ENCODE measurements at regions not wholly inside any gene's neighbourhood (a gene's known extent, or its start where the extent isn't known, plus 50 kb on each side); places are given as distances from the start of the nearest gene placed in this dataset.
"Not testable (repeated sequence)": the region's sequence is repeated elsewhere in the genome, so short reads cannot be mapped to it uniquely, and the experiment has no call there.

- H3K9me3 ChIP-seq (ENCODE audit: control insufficient read depth, low read depth, low read length), result peaks cover 15% of the 10 kb centered on the region
- WGBS (ENCODE audit: insufficient coverage, low lambda C conversion rate), result 60% methylated on average over 3 of the region's 3 CpGs
- H3K27ac ChIP-seq (ENCODE audit: low read length); H3K27me3 ChIP-seq (ENCODE audit: control insufficient read depth, insufficient read depth, low read length); H3K4me1 ChIP-seq (ENCODE audit: control insufficient read depth, insufficient read depth, low read length); H3K4me3 ChIP-seq (ENCODE audit: low read length); DNase-seq; H3K36me3 ChIP-seq (ENCODE audit: control insufficient read depth, insufficient read depth, low read length): not testable (repeated sequence)
Observed at GRCh38 chr15:21272176-21272982, 167.9 kb downstream of the POTEB3 start.

GRCh38 chr15:21271566-21271965, 168.7 kb downstream of the POTEB3 start:
- DNase-seq, result no peak
- H3K27ac ChIP-seq (ENCODE audit: low read length), result no peak overlapping the region
- no peaks in the 10 kb centered on the region for H3K27me3 ChIP-seq (ENCODE audit: control insufficient read depth, insufficient read depth, low read length)
- H3K4me3 ChIP-seq (ENCODE audit: low read length), result no peak overlapping the region
- H3K9me3 ChIP-seq (ENCODE audit: control insufficient read depth, low read depth, low read length), result peaks cover 20% of the 10 kb centered on the region
- no peaks in the 10 kb centered on the region for H3K4me1 ChIP-seq (ENCODE audit: control insufficient read depth, insufficient read depth, low read length)
- WGBS (ENCODE audit: insufficient coverage, low lambda C conversion rate), result 46% methylated on average over 2 of the region's 2 CpGs
- no peaks in the 10 kb centered on the region for H3K36me3 ChIP-seq (ENCODE audit: control insufficient read depth, insufficient read depth, low read length)

- peaks cover 20% of the 10 kb centered on the region for H3K9me3 ChIP-seq (ENCODE audit: control insufficient read depth, low read depth, low read length)
- no peaks in the 10 kb centered on the region for H3K36me3 ChIP-seq (ENCODE audit: control insufficient read depth, insufficient read depth, low read length)
- 0% methylated on average over 1 of the region's 3 CpGs for WGBS (ENCODE audit: insufficient coverage, low lambda C conversion rate)
- DNase-seq, result no peak
- no peak overlapping the region for H3K4me3 ChIP-seq (ENCODE audit: low read length)
- H3K4me1 ChIP-seq (ENCODE audit: control insufficient read depth, insufficient read depth, low read length), result no peaks in the 10 kb centered on the region
- no peaks in the 10 kb centered on the region for H3K27me3 ChIP-seq (ENCODE audit: control insufficient read depth, insufficient read depth, low read length)
- no peak overlapping the region for H3K27ac ChIP-seq (ENCODE audit: low read length)
Observed at GRCh38 chr15:21270474-21270873, 169.8 kb downstream of the POTEB3 start.

GRCh38 chr15:21269673-21270072, 170.6 kb downstream of the POTEB3 start:
- H3K27ac ChIP-seq (ENCODE audit: low read length); H3K36me3 ChIP-seq (ENCODE audit: control insufficient read depth, insufficient read depth, low read length); H3K4me3 ChIP-seq (ENCODE audit: low read length); H3K4me1 ChIP-seq (ENCODE audit: control insufficient read depth, insufficient read depth, low read length); H3K27me3 ChIP-seq (ENCODE audit: control insufficient read depth, insufficient read depth, low read length): not testable (repeated sequence)
- peak in 1 of 2 donors; percentile 0 for DNase-seq
- WGBS (ENCODE audit: insufficient coverage, low lambda C conversion rate), result 100% methylated on average over 1 of the region's 4 CpGs
- peaks cover 22% of the 10 kb centered on the region for H3K9me3 ChIP-seq (ENCODE audit: control insufficient read depth, low read depth, low read length)

DNA sequence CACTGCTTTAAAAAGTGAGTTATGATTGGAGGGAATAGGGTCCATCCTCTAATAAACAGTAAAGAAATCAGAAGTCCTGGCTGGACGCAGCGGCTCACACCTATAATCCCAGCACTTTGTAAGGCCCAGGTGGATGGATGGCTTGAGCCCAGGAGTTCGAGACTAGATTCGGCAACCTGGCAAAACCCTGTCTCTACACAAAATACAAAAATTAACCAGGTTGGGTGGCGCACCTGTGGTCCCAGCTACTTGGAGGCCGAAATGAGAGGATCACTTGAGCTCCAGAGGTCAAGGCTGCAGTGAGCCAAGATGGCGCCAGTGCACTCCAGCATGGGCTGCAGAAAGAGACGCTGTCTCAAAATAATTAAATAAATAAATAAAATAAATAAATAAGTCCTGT, 171.2 kb downstream of the POTEB3 start:
- peak in 1 of 2 donors; percentile 0 for DNase-seq
- H3K4me3 ChIP-seq (ENCODE audit: low read length), result no peak overlapping the region
- peaks cover 23% of the 10 kb centered on the region for H3K9me3 ChIP-seq (ENCODE audit: control insufficient read depth, low read depth, low read length)
- H3K27ac ChIP-seq (ENCODE audit: low read length), result no peak overlapping the region
- no peaks in the 10 kb centered on the region for H3K27me3 ChIP-seq (ENCODE audit: control insufficient read depth, insufficient read depth, low read length)
- 80% methylated on average over 3 of the region's 8 CpGs for WGBS (ENCODE audit: insufficient coverage, low lambda C conversion rate)
- no peaks in the 10 kb centered on the region for H3K4me1 ChIP-seq (ENCODE audit: control insufficient read depth, insufficient read depth, low read length)
- H3K36me3 ChIP-seq (ENCODE audit: control insufficient read depth, insufficient read depth, low read length), result no peaks in the 10 kb centered on the region

- no peaks in the 10 kb centered on the region for H3K4me1 ChIP-seq (ENCODE audit: control insufficient read depth, insufficient read depth, low read length)
- WGBS (ENCODE audit: insufficient coverage, low lambda C conversion rate), result no CpG with 5 or more reads among the region's 1 CpG
- DNase-seq, result peak in 1 of 2 donors; percentile 1
- no peak overlapping the region for H3K27ac ChIP-seq (ENCODE audit: low read length)
- peaks cover 23% of the 10 kb centered on the region for H3K9me3 ChIP-seq (ENCODE audit: control insufficient read depth, low read depth, low read length)
- H3K36me3 ChIP-seq (ENCODE audit: control insufficient read depth, insufficient read depth, low read length), result no peaks in the 10 kb centered on the region
- no peak overlapping the region for H3K4me3 ChIP-seq (ENCODE audit: low read length)
- no peaks in the 10 kb centered on the region for H3K27me3 ChIP-seq (ENCODE audit: control insufficient read depth, insufficient read depth, low read length)
Observed at GRCh38 chr15:21268436-21268940, 171.8 kb downstream of the POTEB3 start.

DNA sequence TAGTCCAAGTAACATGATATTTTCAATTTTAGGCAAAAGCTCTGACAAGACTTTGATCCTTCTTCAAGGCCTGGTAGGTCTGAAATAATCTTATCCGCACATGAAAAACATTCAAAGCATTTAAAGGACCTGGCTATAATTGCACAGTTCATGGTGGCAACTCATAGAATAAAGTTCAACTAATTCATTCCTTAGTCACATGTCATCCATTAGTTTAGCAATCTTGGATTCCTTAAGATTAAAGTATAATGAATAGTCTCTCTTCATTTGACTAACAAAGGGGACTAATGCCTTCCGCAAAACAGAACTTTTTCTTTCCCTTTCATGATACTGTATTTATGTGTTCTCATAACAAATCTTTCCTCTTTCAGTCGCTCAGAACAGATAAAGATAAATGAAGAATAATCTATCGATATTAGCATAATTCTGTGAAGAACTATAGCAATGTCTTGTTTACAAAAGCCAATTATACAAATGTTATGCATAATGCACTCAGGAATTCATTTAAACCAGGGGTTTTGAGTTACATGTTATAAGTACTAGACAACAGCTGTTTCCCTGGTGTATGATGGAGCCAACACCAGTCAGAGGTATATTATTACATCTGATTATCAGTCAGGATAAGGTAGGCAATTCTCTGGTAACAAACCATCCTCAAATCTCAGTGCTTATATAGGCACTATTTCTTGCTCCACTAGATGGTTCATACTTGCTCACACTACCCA, 172.5 kb downstream of the POTEB3 start:
- no peak overlapping the region for H3K4me3 ChIP-seq (ENCODE audit: low read length)
- H3K4me1 ChIP-seq (ENCODE audit: control insufficient read depth, insufficient read depth, low read length), result no peaks in the 10 kb centered on the region
- peaks cover 23% of the 10 kb centered on the region for H3K9me3 ChIP-seq (ENCODE audit: control insufficient read depth, low read depth, low read length)
- H3K27me3 ChIP-seq (ENCODE audit: control insufficient read depth, insufficient read depth, low read length), result no peaks in the 10 kb centered on the region
- peak in 1 of 2 donors; percentile 0 for DNase-seq
- H3K27ac ChIP-seq (ENCODE audit: low read length), result no peak overlapping the region
- 78% methylated on average over 3 of the region's 4 CpGs for WGBS (ENCODE audit: insufficient coverage, low lambda C conversion rate)
- H3K36me3 ChIP-seq (ENCODE audit: control insufficient read depth, insufficient read depth, low read length), result no peaks in the 10 kb centered on the region

GRCh38 chr15:21267226-21267625, 173.1 kb downstream of the POTEB3 start:
- Histone ChIP-seq H3K27me3 (ENCODE audit: control insufficient read depth, insufficient read depth, low read length) (no peaks in the 10 kb centered on the region), H3K4me3 (ENCODE audit: low read length) (no peak overlapping the region), H3K4me1 (ENCODE audit: control insufficient read depth, insufficient read depth, low read length) (no peaks in the 10 kb centered on the region), H3K27ac (ENCODE audit: low read length) (no peak overlapping the region), H3K9me3 (ENCODE audit: control insufficient read depth, low read depth, low read length) (peaks cover 28% of the 10 kb centered on the region), H3K36me3 (ENCODE audit: control insufficient read depth, insufficient read depth, low read length) (no peaks in the 10 kb centered on the region)
- DNase-seq, result no peak
- 55% methylated on average over 2 of the region's 2 CpGs for WGBS (ENCODE audit: insufficient coverage, low lambda C conversion rate)

GRCh38 chr15:21265628-21266027, 174.7 kb downstream of the POTEB3 start:
- H3K27me3 ChIP-seq (ENCODE audit: control insufficient read depth, insufficient read depth, low read length), result not testable (repeated sequence)
- WGBS (ENCODE audit: insufficient coverage, low lambda C conversion rate), result 69% methylated on average over 2 of the region's 3 CpGs

DNA sequence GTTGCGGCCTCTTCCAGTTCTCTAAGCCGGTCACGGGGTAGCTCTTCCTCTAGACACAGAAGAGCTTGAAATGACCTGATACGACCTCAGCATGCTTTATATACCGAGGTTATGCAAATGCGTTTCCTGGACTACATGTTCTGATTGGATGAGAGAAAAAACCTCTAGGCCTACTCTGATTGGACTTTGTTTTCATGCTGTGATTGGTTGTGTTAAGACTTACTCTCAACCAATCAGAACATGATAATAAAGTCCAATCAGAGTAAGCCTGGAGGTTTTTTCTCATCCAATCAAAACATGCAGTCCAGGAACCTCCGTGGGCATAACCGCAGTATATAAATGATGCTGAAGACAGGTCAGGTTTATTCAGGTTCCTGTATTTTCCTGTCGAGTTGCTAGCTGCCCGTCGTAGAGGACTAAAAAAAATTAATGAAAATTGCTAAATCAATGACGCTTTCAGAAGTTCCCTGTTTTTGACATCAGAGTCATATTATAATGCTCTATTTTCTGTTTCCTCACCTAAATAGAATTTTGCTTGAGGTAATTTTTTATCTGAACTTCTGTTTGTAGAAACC, 177.4 kb downstream of the POTEB3 start:
- no peaks in the 10 kb centered on the region for H3K36me3 ChIP-seq (ENCODE audit: control insufficient read depth, insufficient read depth, low read length)
- 88% methylated on average over 12 of the region's 12 CpGs for WGBS (ENCODE audit: insufficient coverage, low lambda C conversion rate)
- H3K4me3 ChIP-seq (ENCODE audit: low read length), result no peak overlapping the region
- no peaks in the 10 kb centered on the region for H3K4me1 ChIP-seq (ENCODE audit: control insufficient read depth, insufficient read depth, low read length)
- peaks cover 31% of the 10 kb centered on the region for H3K9me3 ChIP-seq (ENCODE audit: control insufficient read depth, low read depth, low read length)
- H3K27me3 ChIP-seq (ENCODE audit: control insufficient read depth, insufficient read depth, low read length), result no peaks in the 10 kb centered on the region
- peak in 1 of 2 donors; percentile 0 for DNase-seq
- no peak overlapping the region for H3K27ac ChIP-seq (ENCODE audit: low read length)

More at GRCh38 chr15:21265628-21266027, 174.7 kb downstream of the POTEB3 start:
- H3K36me3 ChIP-seq (ENCODE audit: control insufficient read depth, insufficient read depth, low read length); DNase-seq; H3K4me3 ChIP-seq (ENCODE audit: low read length); H3K4me1 ChIP-seq (ENCODE audit: control insufficient read depth, insufficient read depth, low read length); H3K27ac ChIP-seq (ENCODE audit: low read length): not testable (repeated sequence)
- H3K9me3 ChIP-seq (ENCODE audit: control insufficient read depth, low read depth, low read length), result peaks cover 36% of the 10 kb centered on the region
